Activated naive CD8-positive, alpha-beta T cell treated with anti-CD3 and anti-CD28 coated beads for 36 hours (primary cell): ENCODE measurements at regions not wholly inside any gene's neighbourhood (a gene's known extent, or its start where the extent isn't known, plus 50 kb on each side); places are given as distances from the start of the nearest gene placed in this dataset.
"Not testable (repeated sequence)": the region's sequence is repeated elsewhere in the genome, so short reads cannot be mapped to it uniquely, and the experiment has no call there.

Source experiments
- DNase-seq: peaks from one replicate; pipeline ENCODE4 v3.0.0; 2021
- H3K27ac Mint-ChIP-seq: one replicate; pipeline ENCODE4 v1.8.0; 2022; ENCODE audit warnings: mild to moderate bottlenecking, moderate library complexity, mixed read lengths
- H3K27me3 Mint-ChIP-seq: one replicate; pipeline ENCODE4 v1.8.0; 2022; ENCODE audit warnings: mild to moderate bottlenecking, mixed read lengths
- H3K36me3 Mint-ChIP-seq: one replicate; pipeline ENCODE4 v1.8.0; 2021; ENCODE audit warnings: mild to moderate bottlenecking, mixed read lengths
- H3K4me1 Mint-ChIP-seq: one replicate; pipeline ENCODE4 v1.8.0; 2021; ENCODE audit warnings: mixed read lengths
- H3K4me3 Mint-ChIP-seq: one replicate; pipeline ENCODE4 v1.8.0; 2022; ENCODE audit warnings: mild to moderate bottlenecking, moderate library complexity, mixed read lengths
- H3K9me3 Mint-ChIP-seq: one replicate; pipeline ENCODE4 v1.8.0; 2022; ENCODE audit warnings: mixed read lengths

DNA sequence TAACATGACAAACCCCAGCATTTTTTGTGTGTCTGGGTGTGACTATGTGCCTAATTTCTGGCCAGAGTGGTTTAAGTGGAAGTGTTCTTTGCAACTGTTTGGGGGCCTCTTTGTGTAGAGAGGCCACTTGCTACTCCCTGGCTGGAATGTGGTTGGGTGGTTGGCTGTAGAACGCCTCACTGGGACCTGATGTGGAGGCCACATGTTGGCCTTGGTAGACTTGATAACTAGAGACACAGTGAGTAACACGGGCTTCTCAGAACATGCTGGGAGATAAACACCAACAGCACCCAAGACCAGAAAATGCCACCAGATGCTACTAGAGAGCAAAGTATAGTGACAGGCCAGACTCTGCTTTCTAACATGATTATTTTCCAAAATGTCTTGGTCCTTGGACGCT is 111.2 kb upstream of the ZFP64 start:
- Mint-ChIP-seq H3K9me3 (peaks cover 6% of the 10 kb centered on the region), H3K4me1 (peaks cover 35% of the 10 kb centered on the region), H3K27ac (no peak overlapping the region), H3K4me3 (no peak overlapping the region), H3K27me3 (no peaks in the 10 kb centered on the region), H3K36me3 (peaks cover 5% of the 10 kb centered on the region)
- DNase-seq = no peak

DNA sequence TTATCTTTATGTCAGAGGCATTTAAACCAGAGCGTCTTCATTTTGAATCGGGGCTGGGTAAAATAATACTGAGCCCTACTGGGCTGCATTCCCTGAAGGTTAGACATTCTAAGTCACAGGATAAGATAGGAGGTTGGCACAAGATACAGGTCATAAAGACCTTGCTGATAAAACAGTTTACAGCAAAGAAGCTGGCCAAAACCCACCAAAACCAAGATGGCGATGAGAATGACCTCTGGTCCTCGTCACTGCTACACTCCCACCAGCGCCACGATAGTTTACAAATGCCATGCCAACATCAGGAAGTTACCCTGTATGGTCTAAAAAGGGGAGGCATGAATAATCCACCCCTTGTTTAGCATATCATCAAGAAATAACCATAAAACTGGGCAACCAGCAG is 110.5 kb upstream of the ZFP64 start:
- H3K27me3 Mint-ChIP-seq, DNase-seq, H3K36me3 Mint-ChIP-seq, H3K4me3 Mint-ChIP-seq, H3K9me3 Mint-ChIP-seq: not testable (repeated sequence)
- Mint-ChIP-seq H3K27ac (peak overlapping the region; percentile 2), H3K4me1 (peaks cover 28% of the 10 kb centered on the region)

GRCh38 chr20:52295556-52295955 is 104.0 kb upstream of the ZFP64 start:
- DNase-seq = no peak
- Mint-ChIP-seq H3K9me3 (peaks cover 6% of the 10 kb centered on the region), H3K27me3 (no peaks in the 10 kb centered on the region), H3K4me3 (no peak overlapping the region), H3K27ac (no peak overlapping the region), H3K4me1 (no peaks in the 10 kb centered on the region), H3K36me3 (no peaks in the 10 kb centered on the region)

GRCh38 chr20:52294106-52294628 is 102.6 kb upstream of the ZFP64 start:
- Mint-ChIP-seq H3K9me3 (peaks cover 6% of the 10 kb centered on the region), H3K27me3 (no peaks in the 10 kb centered on the region), H3K36me3 (no peaks in the 10 kb centered on the region), H3K4me1 (peaks cover 3% of the 10 kb centered on the region), H3K27ac (peak overlapping the region; percentile 39), H3K4me3 (no peak overlapping the region)
- no peak for DNase-seq

DNA sequence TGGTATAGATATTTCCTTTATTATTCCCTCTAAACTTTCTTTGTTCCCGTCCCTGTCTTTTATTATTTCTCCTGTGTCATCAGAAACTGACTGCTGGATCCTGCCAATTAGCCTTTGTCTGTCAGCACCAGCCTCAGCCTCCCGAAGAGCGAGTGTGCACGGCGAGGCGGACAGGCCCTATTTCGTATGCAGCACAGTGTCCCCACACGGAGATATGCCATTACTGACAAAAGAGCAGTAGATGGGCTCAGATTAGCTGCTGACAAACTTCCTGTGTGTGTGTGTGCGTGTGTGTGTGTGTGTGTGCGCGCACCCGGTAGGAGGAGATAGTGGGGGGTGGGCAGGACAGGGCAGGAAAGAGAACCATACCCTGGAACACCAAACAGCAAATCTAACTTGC is 99.5 kb upstream of the ZFP64 start:
- Mint-ChIP-seq H3K27ac (no peak overlapping the region), H3K4me1 (peaks cover 7% of the 10 kb centered on the region), H3K4me3 (no peak overlapping the region), H3K27me3 (no peaks in the 10 kb centered on the region), H3K36me3 (no peaks in the 10 kb centered on the region), H3K9me3 (peaks cover 8% of the 10 kb centered on the region)
- DNase-seq = no peak

GRCh38 chr20:52290569-52290968 is 99.0 kb upstream of the ZFP64 start:
- Mint-ChIP-seq H3K36me3 (no peaks in the 10 kb centered on the region), H3K4me3 (no peak overlapping the region), H3K27ac (no peak overlapping the region), H3K4me1 (peaks cover 7% of the 10 kb centered on the region), H3K27me3 (no peaks in the 10 kb centered on the region), H3K9me3 (peaks cover 8% of the 10 kb centered on the region)
- no peak for DNase-seq

GRCh38 chr20:52289956-52290565 is 98.5 kb upstream of the ZFP64 start:
- Mint-ChIP-seq H3K27ac (no peak overlapping the region), H3K9me3 (peaks cover 8% of the 10 kb centered on the region)

DNA sequence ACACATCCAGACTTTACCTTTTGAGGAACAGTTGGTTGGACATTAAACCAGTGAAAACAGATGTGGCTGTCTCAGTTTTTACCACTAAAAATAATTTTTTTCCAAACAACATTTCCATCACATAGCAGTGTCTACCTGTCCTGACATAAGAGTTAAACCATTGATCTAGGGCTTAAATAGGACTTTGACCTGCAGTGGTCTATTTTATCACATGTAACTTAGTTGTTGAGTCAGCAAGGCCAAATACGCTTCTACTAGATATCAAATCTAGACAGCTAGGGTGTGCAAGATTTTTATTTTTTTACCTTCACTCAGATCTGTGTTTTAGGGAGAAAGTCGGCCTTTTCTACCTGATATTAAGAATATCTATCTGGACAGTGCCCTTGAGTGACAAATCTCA is 88.8 kb upstream of the ZFP64 start:
- Mint-ChIP-seq H3K4me3 (no peak overlapping the region), H3K4me1 (no peaks in the 10 kb centered on the region), H3K9me3 (no peaks in the 10 kb centered on the region), H3K27me3 (peaks cover 16% of the 10 kb centered on the region), H3K27ac (no peak overlapping the region), H3K36me3 (no peaks in the 10 kb centered on the region)
- no peak for DNase-seq

More at GRCh38 chr20:52289956-52290565, 98.5 kb upstream of the ZFP64 start:
- Mint-ChIP-seq H3K4me1 (peaks cover 7% of the 10 kb centered on the region), H3K27me3 (peaks cover 3% of the 10 kb centered on the region), H3K4me3 (no peak overlapping the region), H3K36me3 (no peaks in the 10 kb centered on the region)
- DNase-seq = no peak

DNA sequence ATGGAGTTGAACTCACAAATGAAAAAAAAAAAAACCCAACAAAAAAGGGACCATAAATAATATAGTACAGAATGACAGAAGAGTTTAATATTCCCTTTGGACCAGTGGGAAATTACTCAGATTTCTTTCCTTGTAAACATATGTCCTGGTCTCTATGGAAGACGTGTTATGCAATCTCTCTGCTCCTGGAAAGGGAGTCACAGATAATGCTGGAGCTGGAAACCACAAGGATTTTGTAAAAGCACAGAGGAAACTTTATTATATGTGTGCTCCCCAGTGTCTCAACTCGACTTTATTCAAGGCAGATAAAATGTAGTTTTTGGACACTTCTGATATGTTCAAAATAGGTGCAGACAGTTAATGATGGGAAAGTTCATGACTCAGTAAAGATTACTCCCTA is 88.1 kb upstream of the ZFP64 start:
- no peaks in the 10 kb centered on the region for H3K36me3 Mint-ChIP-seq
- H3K9me3 Mint-ChIP-seq = no peaks in the 10 kb centered on the region
- H3K27me3 Mint-ChIP-seq = peaks cover 10% of the 10 kb centered on the region
- H3K27ac Mint-ChIP-seq = no peak overlapping the region
- no peak for DNase-seq
- no peaks in the 10 kb centered on the region for H3K4me1 Mint-ChIP-seq
- H3K4me3 Mint-ChIP-seq = no peak overlapping the region

- H3K27ac Mint-ChIP-seq = no peak overlapping the region
- H3K27me3 Mint-ChIP-seq = no peaks in the 10 kb centered on the region
- no peaks in the 10 kb centered on the region for H3K36me3 Mint-ChIP-seq
- H3K4me1 Mint-ChIP-seq = no peaks in the 10 kb centered on the region
- H3K9me3 Mint-ChIP-seq = no peaks in the 10 kb centered on the region
- no peak for DNase-seq
- no peak overlapping the region for H3K4me3 Mint-ChIP-seq
These were observed 83.7 kb upstream of the ZFP64 start for GRCh38 chr20:52275181-52275691.

DNA sequence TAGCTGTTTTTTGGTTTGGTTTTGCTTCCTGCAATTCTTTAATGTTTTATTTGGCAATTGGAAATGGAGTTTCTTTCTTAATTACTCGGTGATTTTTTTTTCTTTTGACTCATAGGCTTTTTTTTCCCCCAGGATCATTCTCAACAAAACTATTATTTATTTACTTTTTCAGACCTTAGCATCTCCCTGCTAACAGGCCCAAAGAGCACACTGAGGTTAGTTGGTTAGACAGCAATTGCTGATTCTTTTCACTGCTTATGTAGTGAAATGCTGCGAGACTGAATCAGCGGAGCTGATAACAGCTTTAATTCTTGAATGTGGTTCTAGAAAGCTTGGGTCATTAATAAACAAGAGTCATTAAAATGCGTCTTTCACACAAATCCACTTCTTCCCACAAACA is 79.1 kb upstream of the ZFP64 start:
- Mint-ChIP-seq H3K27me3 (peaks cover 6% of the 10 kb centered on the region), H3K4me3 (no peak overlapping the region), H3K4me1 (peaks cover 2% of the 10 kb centered on the region), H3K36me3 (no peaks in the 10 kb centered on the region), H3K9me3 (no peaks in the 10 kb centered on the region), H3K27ac (no peak overlapping the region)
- no peak for DNase-seq

DNA sequence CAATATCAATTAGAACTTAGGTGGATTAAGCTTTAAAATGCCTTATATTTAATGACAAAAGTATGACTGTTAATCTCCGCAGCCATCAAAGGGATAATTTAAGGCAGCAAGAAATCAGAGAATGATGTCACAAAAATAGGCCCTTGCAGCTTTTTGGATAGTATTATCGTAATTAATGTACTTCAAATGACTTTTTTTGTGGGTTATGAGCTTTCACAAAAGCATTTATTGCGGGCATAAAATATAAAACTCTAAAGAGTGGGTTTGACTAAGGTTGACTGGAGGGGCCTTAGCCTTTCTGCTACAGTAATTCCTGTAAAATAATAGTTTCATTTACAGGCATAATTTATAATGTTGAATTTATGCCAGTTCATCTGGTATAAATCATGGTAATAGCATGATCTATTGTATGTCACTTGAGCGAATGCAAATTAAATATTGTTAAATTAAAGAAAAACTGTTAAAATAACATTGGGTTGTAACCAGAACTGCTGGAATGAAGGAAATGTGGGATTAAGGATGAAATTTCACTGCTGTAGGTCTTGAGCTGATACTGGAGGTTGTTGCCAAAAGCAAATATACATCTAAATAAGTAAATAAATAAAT is 78.5 kb upstream of the ZFP64 start:
- H3K36me3 Mint-ChIP-seq = no peaks in the 10 kb centered on the region
- peaks cover 11% of the 10 kb centered on the region for H3K27me3 Mint-ChIP-seq
- no peak for DNase-seq
- no peak overlapping the region for H3K27ac Mint-ChIP-seq
- H3K4me1 Mint-ChIP-seq = peaks cover 2% of the 10 kb centered on the region
- H3K4me3 Mint-ChIP-seq = no peak overlapping the region
- H3K9me3 Mint-ChIP-seq = no peaks in the 10 kb centered on the region

DNA sequence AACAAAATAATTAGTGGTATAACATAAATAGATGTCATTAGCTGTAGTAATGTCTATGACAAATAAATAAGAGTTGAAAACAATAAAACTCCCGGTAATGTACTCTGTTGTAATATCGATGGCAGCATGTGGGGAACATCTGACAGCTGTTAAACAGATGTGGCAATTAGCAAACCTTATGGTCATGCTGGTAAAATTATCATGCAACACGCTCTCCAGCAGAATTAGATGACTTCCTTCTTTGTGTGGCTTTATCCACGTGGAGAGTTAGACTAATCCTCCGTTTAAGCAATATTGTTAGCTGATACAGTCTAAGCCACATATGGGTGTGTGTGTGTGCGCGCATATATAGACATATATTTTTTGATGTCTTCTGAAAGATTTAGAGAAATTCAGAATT is 77.7 kb upstream of the ZFP64 start:
- Mint-ChIP-seq H3K36me3 (no peaks in the 10 kb centered on the region), H3K9me3 (no peaks in the 10 kb centered on the region), H3K27ac (no peak overlapping the region), H3K4me1 (peaks cover 2% of the 10 kb centered on the region), H3K4me3 (no peak overlapping the region), H3K27me3 (peaks cover 15% of the 10 kb centered on the region)
- no peak for DNase-seq

- no peaks in the 10 kb centered on the region for H3K9me3 Mint-ChIP-seq
- H3K27ac Mint-ChIP-seq = no peak overlapping the region
- H3K27me3 Mint-ChIP-seq = peaks cover 15% of the 10 kb centered on the region
- peaks cover 2% of the 10 kb centered on the region for H3K4me1 Mint-ChIP-seq
- no peaks in the 10 kb centered on the region for H3K36me3 Mint-ChIP-seq
- no peak for DNase-seq
- no peak overlapping the region for H3K4me3 Mint-ChIP-seq
These were observed 76.7 kb upstream of the ZFP64 start for GRCh38 chr20:52268184-52268749.

DNA sequence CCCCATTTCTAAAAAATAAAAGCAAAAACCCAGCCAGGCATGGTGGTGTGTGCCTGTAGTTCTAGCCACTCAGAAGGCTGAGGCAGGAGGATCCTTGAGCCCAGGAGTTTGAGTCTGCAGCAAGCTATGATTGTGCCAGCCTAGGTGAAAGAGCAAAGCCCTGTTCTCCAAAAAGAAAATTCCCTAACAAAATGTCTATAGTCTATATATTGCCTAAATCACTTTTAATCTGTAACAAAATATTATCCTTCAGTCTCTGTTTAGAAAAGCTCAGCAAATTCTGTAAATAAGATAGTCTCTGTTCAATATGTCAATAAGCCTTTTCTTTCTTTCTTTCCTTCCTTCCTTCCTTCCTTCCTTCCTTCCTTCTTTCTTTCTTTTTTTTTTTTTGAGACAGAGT is 75.8 kb upstream of the ZFP64 start:
- no peak for DNase-seq
- Mint-ChIP-seq H3K4me1 (peaks cover 2% of the 10 kb centered on the region), H3K9me3 (no peaks in the 10 kb centered on the region), H3K36me3 (no peaks in the 10 kb centered on the region), H3K27ac (no peak overlapping the region), H3K4me3 (no peak overlapping the region), H3K27me3 (peaks cover 15% of the 10 kb centered on the region)

DNA sequence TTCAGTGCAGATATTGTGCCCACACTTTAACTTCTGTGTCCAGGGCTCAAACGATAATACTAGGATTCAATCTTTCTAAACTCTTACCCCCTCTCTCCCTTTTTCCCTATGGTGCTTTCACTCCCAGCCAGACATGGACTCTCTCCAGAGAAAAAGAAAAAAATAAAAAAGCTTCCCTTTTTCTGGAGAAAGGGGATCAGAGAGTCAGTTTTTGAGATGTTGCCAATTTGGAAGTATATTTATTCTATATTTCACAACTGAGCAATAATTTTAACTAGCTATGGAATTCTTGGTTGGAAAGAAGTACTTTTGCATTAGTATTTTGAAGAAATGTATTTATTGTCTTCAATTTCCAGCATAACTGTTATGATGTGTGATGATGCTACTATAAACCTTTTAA is 72.2 kb upstream of the ZFP64 start:
- Mint-ChIP-seq H3K27ac (no peak overlapping the region), H3K9me3 (no peaks in the 10 kb centered on the region), H3K4me3 (no peak overlapping the region), H3K27me3 (peaks cover 15% of the 10 kb centered on the region), H3K36me3 (no peaks in the 10 kb centered on the region), H3K4me1 (peaks cover 2% of the 10 kb centered on the region)
- no peak for DNase-seq
